Pancreas (tissue), 10 donors: ENCODE measurements at regions not wholly inside any gene's neighbourhood (a gene's known extent, or its start where the extent isn't known, plus 50 kb on each side); places are given as distances from the start of the nearest gene placed in this dataset.

Experiments
- ATAC-seq, 4 donors: fragments of 200-7000 bp; cut with Tn5 transposase; one replicate each; pipeline versions ENCODE4 v1.8.0 to v1.9.1; 2020; ENCODE audit warnings: mild to moderate bottlenecking in 4 of 4, moderate library complexity in 4 of 4
- DNase-seq, 6 donors: peaks; one replicate each; pipeline ENCODE4 v3.0.0-alpha.2; 2020
- FAIRE-seq: peaks from 2 replicates; lab custom pipeline; 2012; peaks lifted over from hg19 to GRCh38; lab: Jason Lieb, UNC
- H3K27ac ChIP-seq, 4 donors: fragments of 200-600 bp; sonication (generic); 1 replicate in 3 of 4; 2 replicates in 1 of 4; pipeline versions ENCODE4 v1.5.0 to v1.8.0; 2020
- H3K27me3 ChIP-seq, 4 donors: fragments of 200-600 bp; one replicate each; pipeline ENCODE4 v1.8.0; 2021
- H3K36me3 ChIP-seq, 3 donors: fragments of 200-600 bp; sonication (generic) in 1 of 3; one replicate each; pipeline versions ENCODE4 v1.5.0 to v1.8.0; 2020 to 2021
- H3K4me1 ChIP-seq, 3 donors: fragments of 200-600 bp; one replicate each; pipeline ENCODE4 v1.8.0; 2021
- H3K4me3 ChIP-seq, 4 donors: fragments of 200-600 bp; sonication (generic) in 2 of 4; one replicate each; pipeline versions ENCODE4 v1.5.0 to v1.8.0; 2020 to 2021
- H3K9me3 ChIP-seq, 4 donors: fragments of 200-600 bp; one replicate each; pipeline ENCODE4 v1.8.0; 2021
- WGBS, 2 donors: extraction: QIAGEN DNeasy Blood & Tissue Kit; methylation state at CpG; one replicate each; pipeline ENCODE4 v1.1.7; 2013; 5-methylcytosine and 5-hydroxymethylcytosine counted together
- intact Hi-C, 3 donors: fragments of 100-400 bp; cut with DNase I; formaldehyde crosslinking; loops; one replicate each; pipeline versions ENCODE4 v1.11.1 to v1.14.2; 2022
- TF ChIP-seq, protein P1 (sequence below), 4 donors: fragments of 200-600 bp; sonication (generic) in 3 of 4; IDR thresholded peaks; one replicate each; pipeline versions ENCODE4 v1.5.0 to v1.8.0; 2021; ENCODE audit warnings: antibody characterized with exemption in 4 of 4
- donor health status: healthy with polysubstance abuse.
- donor health status: DM: no; HTN: no; CAD: no; lungs with moderate emphysema.
- donor health status: DM: no; HTN: no; CAD: no.
- donor health status: control.
- donor health status: control.
- donor health status: Bipolar disorder and iron deficiency.
- donor health status: DM: yes; HTN: yes; CAD: no.
- donor health status: DM: no; HTN: no; CAD: no.
- donor health status: DM: no; HTN: no; CAD: no.
- donor health status: DM: yes; HTN: yes; CAD: no.

DNA sequence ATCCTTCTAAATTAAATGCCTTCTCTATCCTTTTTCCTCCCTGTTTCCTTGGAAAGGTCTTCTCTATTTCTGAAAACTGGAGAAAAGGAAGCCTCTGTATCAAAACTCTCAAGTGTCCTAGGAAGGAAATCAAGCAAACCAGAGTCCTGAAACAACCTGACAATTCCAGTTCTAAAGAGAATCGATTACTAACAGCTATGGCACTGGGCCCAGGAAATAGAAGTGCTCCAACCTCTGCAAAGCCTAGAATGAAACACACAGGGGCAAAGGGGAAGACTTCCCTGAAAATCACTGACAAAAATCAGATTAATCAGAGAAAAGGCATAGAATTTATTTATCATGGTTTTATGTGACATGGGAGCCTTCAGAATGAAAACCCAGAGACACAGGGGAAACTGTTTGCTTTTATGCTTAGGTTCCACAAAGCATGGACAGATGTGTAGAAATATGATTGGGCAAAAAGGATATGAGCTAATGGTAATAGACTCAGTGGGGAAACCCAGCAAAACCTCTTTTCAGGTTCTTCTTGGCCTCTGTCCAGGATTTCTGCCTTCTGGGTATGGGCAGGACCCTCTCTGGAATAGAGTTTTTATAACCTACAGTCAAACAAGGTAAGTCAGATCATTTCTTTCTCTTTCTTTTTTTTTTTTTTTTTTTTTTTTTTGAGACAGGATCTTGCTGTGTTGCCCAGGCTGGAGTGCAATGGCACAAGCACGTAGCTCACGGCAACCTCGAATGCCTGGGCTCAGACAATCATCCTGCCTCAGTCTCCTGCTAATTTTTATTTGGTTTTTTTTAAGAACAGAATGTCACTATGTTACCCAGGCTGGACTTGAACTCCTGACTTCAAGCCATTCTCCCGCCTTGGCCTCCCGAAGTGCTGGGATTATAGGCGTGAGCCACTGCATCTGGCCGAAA, 91.7 kb downstream of the CD24 start:
- TF ChIP-seq, protein P1, sequence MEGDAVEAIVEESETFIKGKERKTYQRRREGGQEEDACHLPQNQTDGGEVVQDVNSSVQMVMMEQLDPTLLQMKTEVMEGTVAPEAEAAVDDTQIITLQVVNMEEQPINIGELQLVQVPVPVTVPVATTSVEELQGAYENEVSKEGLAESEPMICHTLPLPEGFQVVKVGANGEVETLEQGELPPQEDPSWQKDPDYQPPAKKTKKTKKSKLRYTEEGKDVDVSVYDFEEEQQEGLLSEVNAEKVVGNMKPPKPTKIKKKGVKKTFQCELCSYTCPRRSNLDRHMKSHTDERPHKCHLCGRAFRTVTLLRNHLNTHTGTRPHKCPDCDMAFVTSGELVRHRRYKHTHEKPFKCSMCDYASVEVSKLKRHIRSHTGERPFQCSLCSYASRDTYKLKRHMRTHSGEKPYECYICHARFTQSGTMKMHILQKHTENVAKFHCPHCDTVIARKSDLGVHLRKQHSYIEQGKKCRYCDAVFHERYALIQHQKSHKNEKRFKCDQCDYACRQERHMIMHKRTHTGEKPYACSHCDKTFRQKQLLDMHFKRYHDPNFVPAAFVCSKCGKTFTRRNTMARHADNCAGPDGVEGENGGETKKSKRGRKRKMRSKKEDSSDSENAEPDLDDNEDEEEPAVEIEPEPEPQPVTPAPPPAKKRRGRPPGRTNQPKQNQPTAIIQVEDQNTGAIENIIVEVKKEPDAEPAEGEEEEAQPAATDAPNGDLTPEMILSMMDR (IDR thresholded peaks at IDR 0.05) = no peak
- 85 to 86% methylated on average over 8 of the region's 8 CpGs for WGBS, 2 donors
- no peaks in the 10 kb centered on the region for H3K9me3 ChIP-seq
- intact Hi-C loops = loop anchor here in 1 of 3 donors (10.0 kb wide), 1 partner anchor 78 kb away; no protein-coding TSS in a partner anchor
- DNase-seq (peak in 3 of 6 donors; percentile 39 to 62 (median 58)), ATAC-seq (peak; percentile 75 to 82 (median 82)), FAIRE-seq (no peak)
- H3K36me3 ChIP-seq = no peaks in the 10 kb centered on the region
- H3K4me1 ChIP-seq = peaks cover 7 to 33% (median 17%) of the 10 kb centered on the region in 3 donors
- no peak overlapping the region for H3K4me3 ChIP-seq
- peak overlapping the region in 2 of 4 donors; percentile 60 to 74 for H3K27ac ChIP-seq
- H3K27me3 ChIP-seq = no peaks in the 10 kb centered on the region

GRCh38 chr6:106882138-106882537, 92.4 kb downstream of the CD24 start:
- FAIRE-seq = no peak
- no peak overlapping the region for H3K4me3 ChIP-seq
- H3K4me1 ChIP-seq = peaks cover under 1 to 27% (median 11%) of the 10 kb centered on the region in 3 donors
- peak; percentile 21 to 59 (median 52) for ATAC-seq
- peak overlapping the region in 2 of 4 donors; percentile 60 to 74 for H3K27ac ChIP-seq
- no peaks in the 10 kb centered on the region for H3K36me3 ChIP-seq
- intact Hi-C loops = loop anchor here in 1 of 3 donors (10.0 kb wide), 1 partner anchor 77 kb away; no protein-coding TSS in a partner anchor
- no peaks in the 10 kb centered on the region for H3K9me3 ChIP-seq
- H3K27me3 ChIP-seq = no peaks in the 10 kb centered on the region
- TF ChIP-seq, protein P1 (IDR thresholded peaks at IDR 0.05) = no peak
- DNase-seq = no peak

GRCh38 chr6:106880952-106881351, 93.6 kb downstream of the CD24 start:
- Histone ChIP-seq H3K4me3 (no peak overlapping the region), H3K4me1 (peaks cover 0 to 17% (median 6%) of the 10 kb centered on the region in 3 donors)
- 96% methylated on average over 3 of the region's 3 CpGs for WGBS, 2 donors

DNA sequence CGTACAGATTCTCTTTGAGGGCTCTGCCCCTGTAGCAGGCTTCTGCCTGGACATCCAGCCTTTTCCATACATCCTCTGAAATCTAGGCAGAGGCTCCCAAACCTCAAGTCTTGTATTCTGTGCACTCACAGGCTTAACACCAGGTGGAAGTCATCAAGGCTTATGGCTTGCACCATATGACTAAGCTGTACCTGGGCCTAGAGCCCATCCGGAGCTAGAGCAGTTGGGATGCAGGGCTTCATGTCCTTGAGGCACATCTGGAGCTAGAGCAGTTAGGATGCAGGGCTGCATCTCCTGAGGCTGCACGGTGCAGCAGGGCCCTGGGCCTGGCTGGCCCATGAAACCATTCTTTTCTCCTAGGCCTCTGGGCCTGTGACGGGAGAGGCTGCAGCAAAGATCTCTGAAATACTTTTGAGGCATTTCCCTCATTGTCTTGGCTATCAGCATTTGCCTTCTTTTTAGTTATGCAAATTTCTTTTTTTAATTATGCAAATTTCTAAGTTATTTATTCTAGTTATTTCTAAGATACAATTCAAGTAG, 98.7 kb downstream of the CD24 start:
- ATAC-seq = no peak
- no peaks in the 10 kb centered on the region for H3K36me3 ChIP-seq
- no peak for FAIRE-seq
- H3K4me1 ChIP-seq = peaks cover 0 to 11% (median 5%) of the 10 kb centered on the region in 3 donors
- TF ChIP-seq, protein P1 (IDR thresholded peaks at IDR 0.05) = no peak
- 93 to 96% methylated on average over 4 of the region's 4 CpGs for WGBS, 2 donors
- H3K9me3 ChIP-seq = no peaks in the 10 kb centered on the region
- no peak for DNase-seq
- H3K27ac ChIP-seq = no peak overlapping the region
- no peaks in the 10 kb centered on the region for H3K27me3 ChIP-seq
- H3K4me3 ChIP-seq = no peak overlapping the region
- intact Hi-C loops = no loop called here

More at GRCh38 chr6:106880952-106881351, 93.6 kb downstream of the CD24 start:
- Histone ChIP-seq H3K36me3 (no peaks in the 10 kb centered on the region), H3K27ac (no peak overlapping the region), H3K27me3 (no peaks in the 10 kb centered on the region), H3K9me3 (no peaks in the 10 kb centered on the region)
- TF ChIP-seq, protein P1 (IDR thresholded peaks at IDR 0.05) = no peak
- no peak for FAIRE-seq
- no peak for DNase-seq
- intact Hi-C loops = loop anchor here in 1 of 3 donors (10.0 kb wide), 1 partner anchor 76 kb away; no protein-coding TSS in a partner anchor
- no peak for ATAC-seq
